HG02678 (cell line): ENCODE measurements at regions not wholly inside any gene's neighbourhood (a gene's known extent, or its start where the extent isn't known, plus 50 kb on each side); places are given as distances from the start of the nearest gene placed in this dataset.

ENCODE experiments used
- ATAC-seq: cut with Tn5 transposase; IDR thresholded peaks from one replicate; pipeline ENCODE4 v1.9.1; 2021; ENCODE audit warnings: mild to moderate bottlenecking, moderate library complexity; ENCODE audit not compliant: unreplicated experiment

- ATAC-seq, result no peak
Measured at GRCh38 chr14:98114946-98115345, 1157.1 kb downstream of the BCL11B start.

GRCh38 chr14:98118749-98119148 is 1153.2 kb downstream of the BCL11B start:
- ATAC-seq, result no peak

- no peak for ATAC-seq
Measured at GRCh38 chr14:98119739-98120138, 1152.3 kb downstream of the BCL11B start.

- no peak for ATAC-seq
Measured at GRCh38 chr14:98120831-98121464, 1151.0 kb downstream of the BCL11B start.

DNA sequence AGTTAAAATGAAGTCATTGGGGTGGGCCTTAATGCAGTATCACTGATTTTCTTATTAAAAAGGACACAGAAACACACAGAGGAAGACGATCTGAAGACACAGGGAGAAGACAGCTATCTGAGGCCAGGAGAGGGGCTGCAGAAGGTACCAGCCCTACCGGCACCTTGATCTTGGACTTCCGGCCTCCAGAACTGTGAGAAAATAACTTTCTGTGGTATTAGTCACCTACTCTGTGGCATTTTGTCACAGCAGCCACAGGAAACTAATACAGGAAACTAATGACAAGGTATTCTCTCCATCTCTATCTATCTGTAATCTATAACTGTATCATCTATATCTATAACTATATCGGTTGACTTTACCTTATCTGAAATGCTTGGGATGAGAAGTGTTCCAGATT is 1149.5 kb downstream of the BCL11B start:
- ATAC-seq, result no peak

DNA sequence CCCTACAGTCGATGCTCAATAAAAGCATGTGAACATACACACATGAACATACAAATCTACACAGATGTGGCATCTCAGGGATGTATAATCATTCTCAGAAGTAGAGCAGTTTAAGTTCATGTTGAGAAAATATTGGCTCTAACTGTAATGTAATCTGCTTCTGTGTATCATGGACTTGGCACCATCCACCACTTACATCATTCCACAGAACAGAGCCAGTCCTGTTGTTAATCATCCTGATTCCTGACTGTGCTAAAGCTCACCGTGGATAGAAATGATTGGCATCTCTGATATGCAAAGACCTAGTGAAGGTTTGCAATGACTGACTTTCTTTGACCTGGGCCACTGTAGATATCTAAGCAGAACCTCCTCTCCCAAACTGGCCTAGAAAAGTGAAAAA is 1141.3 kb downstream of the BCL11B start:
- no peak for ATAC-seq

DNA sequence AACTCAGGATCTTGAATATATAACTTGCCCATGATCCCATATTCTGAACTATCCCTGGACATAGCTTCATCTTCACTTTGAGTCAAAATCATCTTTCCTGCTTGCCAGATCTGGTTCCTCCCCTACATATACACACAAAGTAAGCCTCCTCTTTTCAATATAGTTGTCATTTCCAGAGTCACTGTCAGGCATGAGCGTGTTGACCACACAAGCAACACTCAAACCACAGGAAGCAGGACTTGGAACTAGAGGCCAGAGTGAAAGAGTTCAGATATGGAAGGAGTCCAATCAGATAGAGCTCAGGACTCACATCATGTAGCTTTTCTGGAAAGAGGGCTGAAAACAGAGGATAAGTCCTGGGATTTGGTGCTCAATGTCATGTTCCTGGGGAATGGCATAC is 1140.6 kb downstream of the BCL11B start:
- no peak for ATAC-seq

DNA sequence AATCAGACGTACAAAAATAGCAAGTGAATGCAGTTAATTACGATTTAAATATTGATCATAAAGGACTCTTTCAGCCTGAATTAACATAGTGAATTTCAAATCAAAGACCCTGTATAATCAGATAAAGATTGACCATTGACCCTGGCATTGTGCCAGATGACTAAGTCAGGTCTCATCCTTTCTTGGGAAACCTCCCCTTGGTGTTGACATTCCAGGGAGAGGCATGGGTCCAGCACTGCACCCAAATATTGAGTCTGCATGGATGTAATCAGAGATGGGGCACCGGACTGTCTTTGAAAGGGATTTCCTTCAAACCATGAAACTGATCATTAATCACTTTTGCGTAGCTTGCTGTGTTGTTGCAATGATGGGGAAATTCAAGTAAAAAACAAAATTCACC is 1138.2 kb downstream of the BCL11B start:
- no peak for ATAC-seq

- no peak for ATAC-seq
Measured at GRCh38 chr14:98136012-98136789, 1135.8 kb downstream of the BCL11B start.

DNA sequence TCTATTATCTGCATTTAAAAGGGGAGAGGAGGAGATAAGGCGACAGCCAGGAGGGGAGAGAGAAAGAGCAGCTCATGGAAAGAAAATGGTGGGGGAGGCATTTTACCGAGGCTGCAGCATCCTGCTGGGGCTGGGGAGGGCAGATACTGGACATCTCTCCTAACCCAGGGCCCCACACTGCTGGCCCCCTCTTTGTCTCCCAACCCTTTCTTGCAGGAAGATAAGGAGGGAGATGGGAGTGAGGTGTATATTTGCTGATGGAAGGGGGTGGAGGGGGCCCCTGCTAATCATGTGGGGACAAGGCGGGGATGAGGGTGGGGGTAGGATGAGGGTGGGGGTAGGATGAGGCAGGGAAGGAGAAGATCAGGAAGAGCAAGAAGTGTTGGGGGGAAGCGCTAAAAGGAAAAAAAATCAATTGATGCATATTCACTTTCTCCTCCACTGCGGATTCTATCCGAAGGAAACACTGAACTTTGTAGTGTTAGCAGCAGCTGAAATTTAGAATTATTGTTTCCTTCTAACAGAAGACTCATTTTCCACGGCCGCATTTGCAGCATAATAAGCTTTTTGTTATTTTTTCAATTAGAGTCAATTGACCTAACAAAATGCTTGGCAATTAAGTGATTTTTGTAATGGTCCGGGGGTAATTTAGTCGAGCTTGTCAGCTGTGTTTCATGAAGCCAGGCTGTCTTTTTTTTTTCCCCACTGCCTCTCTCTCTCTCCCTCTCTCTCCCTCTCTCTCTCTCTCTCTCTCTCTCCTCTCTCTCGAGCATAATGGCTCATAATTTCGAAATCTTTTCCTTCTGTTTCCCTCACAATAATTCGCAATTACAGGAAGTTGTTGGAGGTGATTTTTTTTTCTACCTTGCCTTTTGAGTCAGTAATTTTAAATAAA is 1134.6 kb downstream of the BCL11B start:
- no peak for ATAC-seq

GRCh38 chr14:98138666-98139065 is 1133.3 kb downstream of the BCL11B start:
- no peak for ATAC-seq

GRCh38 chr14:98140862-98141530 is 1131.0 kb downstream of the BCL11B start:
- no peak for ATAC-seq

- ATAC-seq, result no peak
Measured at GRCh38 chr14:98143566-98143965, 1128.4 kb downstream of the BCL11B start.

- no peak for ATAC-seq
Measured at GRCh38 chr14:98144964-98145363, 1127.0 kb downstream of the BCL11B start.

DNA sequence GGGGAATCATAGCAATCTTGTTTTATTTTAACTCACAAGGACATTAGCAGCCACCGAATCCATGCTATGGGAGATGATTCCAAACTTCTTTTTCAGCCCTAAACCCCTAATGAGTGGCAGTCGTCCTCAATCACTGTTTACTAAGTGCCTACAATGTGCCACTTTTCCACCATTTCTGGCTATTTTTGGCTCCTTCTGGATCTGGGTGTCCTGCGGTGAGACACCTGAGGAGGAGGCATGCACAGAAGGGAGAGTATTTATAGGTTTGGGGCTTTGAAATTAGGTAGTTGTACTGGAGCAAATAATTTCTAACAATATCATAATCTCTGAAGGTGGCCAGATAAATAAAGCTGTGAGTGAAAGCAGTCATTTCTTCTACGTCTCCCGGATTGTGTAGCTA is 1125.6 kb downstream of the BCL11B start:
- no peak for ATAC-seq

GRCh38 chr14:98154254-98154653 is 1117.7 kb downstream of the BCL11B start:
- no peak for ATAC-seq

DNA sequence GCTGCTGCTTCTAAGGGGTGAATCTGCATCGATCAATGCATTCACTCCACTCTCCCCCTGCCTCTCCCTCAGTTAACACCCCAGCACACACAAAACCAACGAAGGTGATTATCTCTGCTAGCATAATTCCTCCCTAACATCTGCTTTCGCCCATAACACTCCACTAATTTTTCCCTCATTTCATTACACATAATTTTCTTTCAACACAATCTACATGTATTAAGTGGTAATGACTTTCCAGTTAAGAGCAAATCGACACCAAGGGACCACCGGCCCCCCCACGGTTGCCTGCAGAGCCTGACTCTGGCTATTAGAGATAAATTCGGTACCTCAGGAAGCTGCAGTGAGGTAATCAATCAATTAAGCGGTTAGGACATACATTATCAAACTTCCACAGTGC is 1115.6 kb downstream of the BCL11B start:
- ATAC-seq, result no peak

DNA sequence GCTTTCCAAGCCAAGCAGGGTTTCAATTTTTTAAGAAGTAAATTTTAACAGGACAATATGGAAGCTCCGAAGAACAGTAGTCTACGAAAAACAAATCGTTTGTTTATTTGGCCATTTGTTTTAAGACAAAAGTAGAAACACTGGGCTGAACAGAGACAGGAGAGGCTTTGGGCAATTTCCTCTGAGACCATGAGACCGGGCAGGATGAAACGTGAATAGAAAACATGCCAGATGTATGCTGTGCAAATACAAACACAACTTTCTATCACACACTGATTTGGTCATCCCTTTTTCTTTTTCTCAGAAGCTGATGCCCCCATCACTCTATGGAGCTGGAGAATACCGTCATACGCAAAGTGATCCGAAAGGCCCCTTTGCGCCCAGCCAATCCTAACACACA is 1111.1 kb downstream of the BCL11B start:
- no peak for ATAC-seq

DNA sequence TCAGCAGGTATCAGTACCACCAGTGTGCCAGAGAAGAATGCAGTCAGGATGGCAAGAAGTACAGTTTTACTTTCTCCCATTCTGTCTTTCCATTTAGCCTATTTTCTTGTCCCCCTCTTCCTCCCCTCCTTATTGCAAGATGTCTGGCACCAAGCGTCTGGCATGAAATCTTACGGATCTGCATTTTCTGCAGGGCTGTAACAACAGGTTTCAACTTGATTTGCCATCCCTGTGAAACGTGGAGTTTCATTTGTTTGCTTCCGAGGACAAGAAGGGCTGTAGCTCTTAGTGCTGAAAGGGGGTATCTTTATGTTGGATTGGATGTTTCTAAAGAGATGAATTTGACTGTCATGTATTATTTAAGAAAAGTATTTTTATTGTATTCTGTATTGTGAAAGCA is 1110.6 kb downstream of the BCL11B start:
- ATAC-seq, result no peak

- ATAC-seq, result no peak
Measured at GRCh38 chr14:98162856-98163805, 1108.9 kb downstream of the BCL11B start.
